GM23338 (cell line): ENCODE measurements at regions not wholly inside any gene's neighbourhood (a gene's known extent, or its start where the extent isn't known, plus 50 kb on each side); places are given as distances from the start of the nearest gene placed in this dataset.

Source experiments
- CTCF ChIP-seq, 2 experiments: fragments of 200-600 bp in 1 of 2; sonication (generic) in 1 of 2; conservative IDR thresholded peaks; 2 replicates each; pipeline versions ENCODE4 v1.5.1 to v1.6.1; 2016 to 2017; ENCODE audit warnings: antibody characterized with exemption in 2 of 2, low read depth in 2 of 2, mild to moderate bottlenecking in 2 of 2, moderate library complexity in 1 of 2
- JUNB ChIP-seq: IDR thresholded peaks from one replicate; pipeline ENCODE4 v1.6.1; 2016; ENCODE audit warnings: antibody characterized with exemption; ENCODE audit not compliant: unreplicated experiment

GRCh38 chr9:79390077-79390698 lies 181.6 kb upstream of the TLE4 start:
- no peak for TF ChIP-seq CTCF (conservative IDR thresholded peaks at IDR 0.05; ENCODE audit: low read depth in 2 of 2)
- no peak for TF ChIP-seq JUNB
